Neural progenitor cell (in vitro differentiated cells): ENCODE measurements at regions not wholly inside any gene's neighbourhood (a gene's known extent, or its start where the extent isn't known, plus 50 kb on each side); places are given as distances from the start of the nearest gene placed in this dataset.

Experiments
- DNase-seq: peaks from one replicate; pipeline ENCODE4 v3.0.0-alpha.2; 2016; ENCODE audit warnings: low spot score
- H2AFZ ChIP-seq: fragments of 200-600 bp; sonication (generic); replicated peaks from 2 replicates; pipeline ENCODE4 v1.6.1; 2016; ENCODE audit warnings: antibody characterized with exemption
- H3F3A ChIP-seq: fragments of 200-600 bp; sonication (generic); 2 replicates; pipeline ENCODE4 v1.6.1; 2016; ENCODE audit warnings: antibody characterized with exemption, low read depth
- H3K27ac ChIP-seq: fragments of 200-600 bp; sonication (generic); 2 replicates; pipeline ENCODE4 v1.5.1; 2016; ENCODE audit warnings: mild to moderate bottlenecking
- H3K27me3 ChIP-seq: fragments of 200-600 bp; sonication (generic); 2 replicates; pipeline ENCODE4 v1.6.1; 2016; ENCODE audit warnings: mild to moderate bottlenecking, moderate library complexity
- H3K36me3 ChIP-seq: fragments of 200-600 bp; sonication (generic); 2 replicates; pipeline ENCODE4 v1.5.1; 2016
- H3K4me1 ChIP-seq: fragments of 200-600 bp; sonication (generic); 2 replicates; pipeline ENCODE4 v1.6.1; 2016; ENCODE audit warnings: mixed run types
- H3K4me2 ChIP-seq: fragments of 200-600 bp; sonication (generic); 2 replicates; pipeline ENCODE4 v1.6.1; 2016
- H3K4me3 ChIP-seq: fragments of 200-600 bp; sonication (generic); 2 replicates; pipeline ENCODE4 v1.5.1; 2016
- H3K79me2 ChIP-seq: fragments of 200-600 bp; sonication (generic); 2 replicates; pipeline ENCODE4 v1.6.1; 2016; ENCODE audit warnings: low read depth
- H3K9ac ChIP-seq: fragments of 200-600 bp; sonication (generic); 2 replicates; pipeline ENCODE4 v1.6.1; 2016
- H3K9me3 ChIP-seq: fragments of 200-600 bp; sonication (generic); 2 replicates; pipeline ENCODE4 v1.5.1; 2016; ENCODE audit warnings: low read depth
- H4K20me1 ChIP-seq: fragments of 200-600 bp; sonication (generic); 2 replicates; pipeline ENCODE4 v1.6.1; 2016; ENCODE audit warnings: low read depth
- H3K27ac Mint-ChIP-seq: 3 replicates; pipeline ENCODE4 v1.8.0; 2021; ENCODE audit warnings: mixed read lengths
- H3K27me3 Mint-ChIP-seq: 2 replicates; pipeline ENCODE4 v1.8.0; 2022; ENCODE audit warnings: low read depth, mild to moderate bottlenecking, inconsistent platforms, moderate library complexity, mixed read lengths; ENCODE audit not compliant: insufficient read depth
- H3K36me3 Mint-ChIP-seq: 3 replicates; pipeline ENCODE4 v1.8.0; 2021; ENCODE audit warnings: mixed read lengths
- H3K4me1 Mint-ChIP-seq: 3 replicates; pipeline ENCODE4 v1.8.0; 2021; ENCODE audit warnings: mixed read lengths
- H3K4me3 Mint-ChIP-seq: 3 replicates; pipeline ENCODE4 v1.8.0; 2021; ENCODE audit warnings: mild to moderate bottlenecking, moderate library complexity, mixed read lengths
- H3K9me3 Mint-ChIP-seq: 3 replicates; pipeline ENCODE4 v1.8.0; 2020; ENCODE audit warnings: mixed read lengths
- EZH2 ChIP-seq: fragments of 200-600 bp; sonication (generic); IDR thresholded peaks from 2 replicates; pipeline ENCODE4 v1.6.1; 2017; ENCODE audit warnings: antibody characterized with exemption, mild to moderate bottlenecking, moderate library complexity
- EZH2phosphoT487 ChIP-seq: fragments of 200-600 bp; sonication (generic); IDR thresholded peaks from 2 replicates; pipeline ENCODE4 v1.6.1; 2017; ENCODE audit warnings: antibody characterized with exemption
- TF ChIP-seq, protein P1 (sequence below): fragments of 200-600 bp; sonication (generic); IDR thresholded peaks from 2 replicates; pipeline ENCODE4 v1.5.1; 2017; ENCODE audit warnings: antibody characterized with exemption, mild to moderate bottlenecking

GRCh38 chr4:53779025-53779424 lies 187.7 kb upstream of the LNX1 start:
- DNase-seq: no peak
- no peaks in the 10 kb centered on the region for H3F3A ChIP-seq
- H3K27me3 Mint-ChIP-seq: peaks cover 2% of the 10 kb centered on the region
- H3K36me3 Mint-ChIP-seq: no peaks in the 10 kb centered on the region
- H3K4me3 Mint-ChIP-seq: no peak overlapping the region
- H3K9me3 ChIP-seq: no peaks in the 10 kb centered on the region
- H3K9me3 Mint-ChIP-seq: no peaks in the 10 kb centered on the region
- H4K20me1 ChIP-seq: no peaks in the 10 kb centered on the region
- H3K27me3 ChIP-seq: no peaks in the 10 kb centered on the region
- no peaks in the 10 kb centered on the region for H3K4me1 Mint-ChIP-seq
- no peak overlapping the region for H3K4me3 ChIP-seq
- no peak overlapping the region for H2AFZ ChIP-seq
- H3K4me2 ChIP-seq: no peak overlapping the region
- no peaks in the 10 kb centered on the region for H3K79me2 ChIP-seq
- H3K27ac Mint-ChIP-seq: no peak overlapping the region
- TF ChIP-seq EZH2 (no peak), EZH2phosphoT487 (no peak)
- TF ChIP-seq, protein P1, sequence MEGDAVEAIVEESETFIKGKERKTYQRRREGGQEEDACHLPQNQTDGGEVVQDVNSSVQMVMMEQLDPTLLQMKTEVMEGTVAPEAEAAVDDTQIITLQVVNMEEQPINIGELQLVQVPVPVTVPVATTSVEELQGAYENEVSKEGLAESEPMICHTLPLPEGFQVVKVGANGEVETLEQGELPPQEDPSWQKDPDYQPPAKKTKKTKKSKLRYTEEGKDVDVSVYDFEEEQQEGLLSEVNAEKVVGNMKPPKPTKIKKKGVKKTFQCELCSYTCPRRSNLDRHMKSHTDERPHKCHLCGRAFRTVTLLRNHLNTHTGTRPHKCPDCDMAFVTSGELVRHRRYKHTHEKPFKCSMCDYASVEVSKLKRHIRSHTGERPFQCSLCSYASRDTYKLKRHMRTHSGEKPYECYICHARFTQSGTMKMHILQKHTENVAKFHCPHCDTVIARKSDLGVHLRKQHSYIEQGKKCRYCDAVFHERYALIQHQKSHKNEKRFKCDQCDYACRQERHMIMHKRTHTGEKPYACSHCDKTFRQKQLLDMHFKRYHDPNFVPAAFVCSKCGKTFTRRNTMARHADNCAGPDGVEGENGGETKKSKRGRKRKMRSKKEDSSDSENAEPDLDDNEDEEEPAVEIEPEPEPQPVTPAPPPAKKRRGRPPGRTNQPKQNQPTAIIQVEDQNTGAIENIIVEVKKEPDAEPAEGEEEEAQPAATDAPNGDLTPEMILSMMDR: no peak
- no peak overlapping the region for H3K9ac ChIP-seq
- no peaks in the 10 kb centered on the region for H3K36me3 ChIP-seq
- H3K4me1 ChIP-seq: no peaks in the 10 kb centered on the region
- no peak overlapping the region for H3K27ac ChIP-seq

GRCh38 chr4:53778155-53778554 lies 186.9 kb upstream of the LNX1 start:
- Mint-ChIP-seq H3K27ac (no peak overlapping the region), H3K4me1 (no peaks in the 10 kb centered on the region), H3K36me3 (no peaks in the 10 kb centered on the region), H3K9me3 (no peaks in the 10 kb centered on the region), H3K27me3 (no peaks in the 10 kb centered on the region), H3K4me3 (no peak overlapping the region)
- Histone ChIP-seq H3K4me2 (no peak overlapping the region), H4K20me1 (no peaks in the 10 kb centered on the region), H3K79me2 (no peaks in the 10 kb centered on the region), H3K27me3 (no peaks in the 10 kb centered on the region), H3K9me3 (no peaks in the 10 kb centered on the region), H3F3A (no peaks in the 10 kb centered on the region), H3K4me3 (no peak overlapping the region), H2AFZ (no peak overlapping the region), H3K4me1 (no peaks in the 10 kb centered on the region), H3K9ac (no peak overlapping the region), H3K27ac (no peak overlapping the region), H3K36me3 (no peaks in the 10 kb centered on the region)
- no peak for DNase-seq
- no peak for TF ChIP-seq EZH2
- TF ChIP-seq EZH2phosphoT487: no peak
- TF ChIP-seq, protein P1: no peak

GRCh38 chr4:53777244-53777984 lies 186.1 kb upstream of the LNX1 start:
- no peak overlapping the region for H2AFZ ChIP-seq
- Mint-ChIP-seq H3K36me3 (no peaks in the 10 kb centered on the region), H3K27me3 (no peaks in the 10 kb centered on the region), H3K4me3 (no peak overlapping the region), H3K4me1 (no peaks in the 10 kb centered on the region), H3K27ac (no peak overlapping the region), H3K9me3 (no peaks in the 10 kb centered on the region)
- TF ChIP-seq, protein P1: no peak
- TF ChIP-seq EZH2 (no peak), EZH2phosphoT487 (no peak)
- H3K4me2 ChIP-seq: no peak overlapping the region
- no peaks in the 10 kb centered on the region for H3F3A ChIP-seq
- no peaks in the 10 kb centered on the region for H4K20me1 ChIP-seq
- H3K9ac ChIP-seq: no peak overlapping the region
- H3K4me3 ChIP-seq: no peak overlapping the region
- no peak overlapping the region for H3K27ac ChIP-seq
- H3K27me3 ChIP-seq: no peaks in the 10 kb centered on the region
- H3K36me3 ChIP-seq: no peaks in the 10 kb centered on the region
- H3K9me3 ChIP-seq: no peaks in the 10 kb centered on the region
- DNase-seq: no peak
- no peaks in the 10 kb centered on the region for H3K79me2 ChIP-seq
- H3K4me1 ChIP-seq: no peaks in the 10 kb centered on the region
